ENCODE measurements at regions not wholly inside any gene's neighbourhood (a gene's known extent, or its start where the extent isn't known, plus 50 kb on each side); places are given as distances from the start of the nearest gene placed in this dataset.

GRCh38 chr13:40438999-40439797 lies 227.2 kb downstream of the FOXO1 start:
- TF ChIP-seq, protein P1, sequence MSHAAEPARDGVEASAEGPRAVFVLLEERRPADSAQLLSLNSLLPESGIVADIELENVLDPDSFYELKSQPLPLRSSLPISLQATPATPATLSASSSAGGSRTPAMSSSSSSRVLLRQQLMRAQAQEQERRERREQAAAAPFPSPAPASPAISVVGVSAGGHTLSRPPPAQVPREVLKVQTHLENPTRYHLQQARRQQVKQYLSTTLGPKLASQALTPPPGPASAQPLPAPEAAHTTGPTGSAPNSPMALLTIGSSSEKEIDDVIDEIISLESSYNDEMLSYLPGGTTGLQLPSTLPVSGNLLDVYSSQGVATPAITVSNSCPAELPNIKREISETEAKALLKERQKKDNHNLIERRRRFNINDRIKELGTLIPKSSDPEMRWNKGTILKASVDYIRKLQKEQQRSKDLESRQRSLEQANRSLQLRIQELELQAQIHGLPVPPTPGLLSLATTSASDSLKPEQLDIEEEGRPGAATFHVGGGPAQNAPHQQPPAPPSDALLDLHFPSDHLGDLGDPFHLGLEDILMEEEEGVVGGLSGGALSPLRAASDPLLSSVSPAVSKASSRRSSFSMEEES (CRISPR knock-in tag; IDR thresholded peaks at IDR 0.05): no peak
- no peak for TF ChIP-seq PCBP2 (IDR thresholded peaks at IDR 0.05; ENCODE audit: low read depth, low read length, poor library complexity, severe bottlenecking)
- TF ChIP-seq RAD21 (CRISPR knock-in tag; conservative IDR thresholded peaks at IDR 0.05 in 1 of 2, IDR thresholded peaks at IDR 0.05 in 1 of 2): no peak
- no peak for TF ChIP-seq E2F6 (IDR thresholded peaks at IDR 0.05; ENCODE audit: borderline replicate concordance in 1 of 2, extremely low read depth in 1 of 2, insufficient read depth in 1 of 2, insufficient read length in 1 of 2, low read depth in 1 of 2, low read length in 1 of 2, poor library complexity in 1 of 2, severe bottlenecking in 1 of 2)
- TF ChIP-seq GABPA (tag; conservative IDR thresholded peaks at IDR 0.05; ENCODE audit: low read depth): no peak
- no peak for TF ChIP-seq USF2 (CRISPR knock-in tag; IDR thresholded peaks at IDR 0.05)
- no peak for TF ChIP-seq YY1 (IDR thresholded peaks at IDR 0.05; ENCODE audit: borderline replicate concordance in 1 of 3, control insufficient read depth in 1 of 3, extremely low read depth in 1 of 3, insufficient read depth in 3 of 3, insufficient read length in 1 of 3, insufficient replicate concordance in 2 of 3, low read depth in 1 of 3, low read length in 2 of 3)
- no peak for TF ChIP-seq PKNOX1 (IDR thresholded peaks at IDR 0.05)
- TF ChIP-seq, protein P2, sequence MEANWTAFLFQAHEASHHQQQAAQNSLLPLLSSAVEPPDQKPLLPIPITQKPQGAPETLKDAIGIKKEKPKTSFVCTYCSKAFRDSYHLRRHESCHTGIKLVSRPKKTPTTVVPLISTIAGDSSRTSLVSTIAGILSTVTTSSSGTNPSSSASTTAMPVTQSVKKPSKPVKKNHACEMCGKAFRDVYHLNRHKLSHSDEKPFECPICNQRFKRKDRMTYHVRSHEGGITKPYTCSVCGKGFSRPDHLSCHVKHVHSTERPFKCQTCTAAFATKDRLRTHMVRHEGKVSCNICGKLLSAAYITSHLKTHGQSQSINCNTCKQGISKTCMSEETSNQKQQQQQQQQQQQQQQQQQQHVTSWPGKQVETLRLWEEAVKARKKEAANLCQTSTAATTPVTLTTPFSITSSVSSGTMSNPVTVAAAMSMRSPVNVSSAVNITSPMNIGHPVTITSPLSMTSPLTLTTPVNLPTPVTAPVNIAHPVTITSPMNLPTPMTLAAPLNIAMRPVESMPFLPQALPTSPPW (CRISPR knock-in tag; IDR thresholded peaks at IDR 0.05): no peak
- no peak for TF ChIP-seq SOX6 (IDR thresholded peaks at IDR 0.05)
- TF ChIP-seq SIN3B (IDR thresholded peaks at IDR 0.05; ENCODE audit: low read depth): no peak
- no peak for TF ChIP-seq UBTF (IDR thresholded peaks at IDR 0.05; ENCODE audit: borderline replicate concordance in 1 of 2, low read depth in 2 of 2, low read length in 2 of 2)
- TF ChIP-seq, protein P3, sequence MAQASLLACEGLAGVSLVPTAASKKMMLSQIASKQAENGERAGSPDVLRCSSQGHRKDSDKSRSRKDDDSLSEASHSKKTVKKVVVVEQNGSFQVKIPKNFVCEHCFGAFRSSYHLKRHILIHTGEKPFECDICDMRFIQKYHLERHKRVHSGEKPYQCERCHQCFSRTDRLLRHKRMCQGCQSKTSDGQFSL (CRISPR knock-in tag; IDR thresholded peaks at IDR 0.05): no peak
- TF ChIP-seq, protein P3 (tag; IDR thresholded peaks at IDR 0.05): no peak
- no peak for TF ChIP-seq SPI1 (IDR thresholded peaks at IDR 0.05; ENCODE audit: borderline replicate concordance, low read depth, low read length)
